HEK293 (cell line): ENCODE measurements at regions not wholly inside any gene's neighbourhood (a gene's known extent, or its start where the extent isn't known, plus 50 kb on each side); places are given as distances from the start of the nearest gene placed in this dataset.

Source experiments
- CTCF ChIA-PET: fragments of 350-600 bp; formaldehyde crosslinking; extraction: SDS; loops from one replicate; lab custom pipeline; 2021; ENCODE audit warnings: antibody characterized with exemption; lab: Yijun Ruan, JAX
- POLR2A ChIA-PET: fragments of 300-600 bp; formaldehyde crosslinking; extraction: SDS; loops from one replicate; lab custom pipeline; 2020; ENCODE audit warnings: antibody characterized with exemption, inconsistent platforms; lab: Yijun Ruan, JAX
- H3K27ac ChIP-seq: fragments of 200-500 bp; sonication (Bioruptor generic); 2 replicates; pipeline ENCODE4 v1.5.1; 2014; ENCODE audit warnings: low read depth, low read length, control low read depth, inconsistent platforms; ENCODE audit errors: extremely low read depth
- H3K36me3 ChIP-seq, 2 experiments: fragments of 200-500 bp in 1 of 2; sonication (Bioruptor generic) in 1 of 2; 1 replicate in 1 of 2; 2 replicates in 1 of 2; pipeline ENCODE4 v1.5.1; 2014 to 2017; ENCODE audit warnings: inconsistent platforms in 2 of 2, low read length in 2 of 2; ENCODE audit not compliant: control insufficient read depth in 2 of 2, insufficient read depth in 1 of 2
- H3K4me1 ChIP-seq: fragments of 200-500 bp; sonication (Bioruptor generic); 2 replicates; pipeline ENCODE4 v1.5.1; 2014; ENCODE audit warnings: mild to moderate bottlenecking, low read length, inconsistent platforms; ENCODE audit not compliant: control insufficient read depth, insufficient read depth
- H3K4me3 ChIP-seq: 2 replicates; pipeline ENCODE4 v1.5.1; 2011; ENCODE audit warnings: low read depth, mild to moderate bottlenecking, control low read depth, low read length, moderate library complexity
- H3K9me3 ChIP-seq: fragments of 200-500 bp; sonication (Bioruptor generic); 2 replicates; pipeline ENCODE4 v1.5.1; 2014; ENCODE audit warnings: low read depth, low read length, inconsistent platforms; ENCODE audit not compliant: control insufficient read depth, insufficient read depth
- BCL6B ChIP-seq: fragments of 450-650 bp; formaldehyde crosslinking; IDR thresholded peaks from 2 replicates; pipeline ENCODE4 v1.5.1; 2017; ENCODE audit warnings: missing biosample characterization, missing genetic modification characterization
- GLIS2 ChIP-seq: fragments of 450-650 bp; formaldehyde crosslinking; IDR thresholded peaks from 2 replicates; pipeline ENCODE4 v1.5.1; 2016; ENCODE audit warnings: missing biosample characterization, missing genetic modification characterization
- KLF1 ChIP-seq: fragments of 450-650 bp; formaldehyde crosslinking; IDR thresholded peaks from 2 replicates; pipeline ENCODE4 v1.5.1; 2016; ENCODE audit warnings: missing biosample characterization, missing genetic modification characterization
- KLF10 ChIP-seq: fragments of 450-650 bp; IDR thresholded peaks from 2 replicates; pipeline ENCODE4 v1.5.1; 2018; ENCODE audit warnings: missing biosample characterization, mild to moderate bottlenecking, missing genetic modification characterization
- MEIS1 ChIP-seq: sonication (generic); formaldehyde crosslinking; IDR thresholded peaks from 2 replicates; pipeline ENCODE4 v1.8.1; 2022; ENCODE audit warnings: missing genetic modification reagents, mild to moderate bottlenecking, borderline replicate concordance
- OSR2 ChIP-seq: fragments of 450-650 bp; formaldehyde crosslinking; IDR thresholded peaks from 2 replicates; pipeline ENCODE4 v1.5.1; 2016; ENCODE audit warnings: missing biosample characterization, missing genetic modification characterization
- PRDM1 ChIP-seq: fragments of 450-650 bp; formaldehyde crosslinking; IDR thresholded peaks from 2 replicates; pipeline ENCODE4; 2016; ENCODE audit warnings: missing biosample characterization, missing genetic modification characterization
- REPIN1 ChIP-seq: fragments of 450-650 bp; formaldehyde crosslinking; IDR thresholded peaks from 2 replicates; pipeline ENCODE4 v1.5.1; 2017; ENCODE audit warnings: missing biosample characterization, missing genetic modification characterization, low read depth
- SCRT1 ChIP-seq: fragments of 450-650 bp; formaldehyde crosslinking; IDR thresholded peaks from 2 replicates; pipeline ENCODE4 v1.5.1; 2016; ENCODE audit warnings: missing biosample characterization, missing genetic modification characterization, borderline replicate concordance
- SCRT2 ChIP-seq: fragments of 450-650 bp; formaldehyde crosslinking; IDR thresholded peaks from 2 replicates; pipeline ENCODE4 v1.5.1; 2016; ENCODE audit warnings: missing biosample characterization, missing genetic modification characterization
- ZBTB1 ChIP-seq: fragments of 450-650 bp; formaldehyde crosslinking; IDR thresholded peaks from 2 replicates; pipeline ENCODE4 v1.5.1; 2016; ENCODE audit warnings: missing biosample characterization, missing genetic modification characterization
- ZBTB10 ChIP-seq: fragments of 450-650 bp; formaldehyde crosslinking; IDR thresholded peaks from 2 replicates; pipeline ENCODE4 v1.5.1; 2016; ENCODE audit warnings: missing biosample characterization, missing genetic modification characterization
- ZBTB17 ChIP-seq: fragments of 450-650 bp; formaldehyde crosslinking; IDR thresholded peaks from 2 replicates; pipeline ENCODE4 v1.5.1; 2016; ENCODE audit warnings: missing biosample characterization, missing genetic modification characterization
- ZEB2 ChIP-seq: fragments of 450-650 bp; formaldehyde crosslinking; IDR thresholded peaks from 2 replicates; pipeline ENCODE4 v1.5.1; 2016; ENCODE audit warnings: missing biosample characterization, missing genetic modification characterization
- ZFP41 ChIP-seq: fragments of 450-650 bp; formaldehyde crosslinking; IDR thresholded peaks from 2 replicates; pipeline ENCODE4 v1.5.1; 2016; ENCODE audit warnings: missing biosample characterization, missing genetic modification characterization, borderline replicate concordance
- ZFP69B ChIP-seq: fragments of 450-650 bp; formaldehyde crosslinking; IDR thresholded peaks from 2 replicates; pipeline ENCODE4 v1.5.1; 2016; ENCODE audit warnings: missing biosample characterization, missing genetic modification characterization
- ZNF132 ChIP-seq: fragments of 450-650 bp; formaldehyde crosslinking; IDR thresholded peaks from 2 replicates; pipeline ENCODE4 v1.5.1; 2017; ENCODE audit warnings: missing biosample characterization, missing genetic modification characterization, borderline replicate concordance
- ZNF157 ChIP-seq: fragments of 450-650 bp; formaldehyde crosslinking; IDR thresholded peaks from 2 replicates; pipeline ENCODE4 v1.5.1; 2016; ENCODE audit warnings: missing biosample characterization, missing genetic modification characterization
- ZNF169 ChIP-seq: fragments of 450-650 bp; formaldehyde crosslinking; IDR thresholded peaks from 2 replicates; pipeline ENCODE4 v1.5.1; 2016; ENCODE audit warnings: missing biosample characterization, missing genetic modification characterization
- ZNF214 ChIP-seq: fragments of 450-650 bp; formaldehyde crosslinking; IDR thresholded peaks from 2 replicates; pipeline ENCODE4 v1.5.1; 2017; ENCODE audit warnings: missing biosample characterization, mild to moderate bottlenecking, missing genetic modification characterization, borderline replicate concordance
- ZNF248 ChIP-seq: fragments of 450-650 bp; formaldehyde crosslinking; IDR thresholded peaks from 2 replicates; pipeline ENCODE4 v1.5.1; 2017; ENCODE audit warnings: missing biosample characterization, missing genetic modification characterization
- ZNF302 ChIP-seq: fragments of 450-650 bp; formaldehyde crosslinking; IDR thresholded peaks from 2 replicates; pipeline ENCODE4 v1.5.1; 2016; ENCODE audit warnings: missing biosample characterization, missing genetic modification characterization, low read depth
- ZNF354C ChIP-seq: fragments of 450-650 bp; formaldehyde crosslinking; IDR thresholded peaks from 2 replicates; pipeline ENCODE4 v1.5.1; 2016; ENCODE audit warnings: missing biosample characterization, missing genetic modification characterization, low read depth, borderline replicate concordance
- ZNF366 ChIP-seq: fragments of 450-650 bp; formaldehyde crosslinking; conservative IDR thresholded peaks from 2 replicates; pipeline ENCODE4 v1.5.1; 2016; ENCODE audit warnings: missing biosample characterization, missing genetic modification characterization
- ZNF555 ChIP-seq: fragments of 450-650 bp; formaldehyde crosslinking; conservative IDR thresholded peaks from 2 replicates; pipeline ENCODE4 v1.5.1; 2017; ENCODE audit warnings: missing biosample characterization, mild to moderate bottlenecking, missing genetic modification characterization, inconsistent platforms
- ZNF558 ChIP-seq: fragments of 450-650 bp; formaldehyde crosslinking; IDR thresholded peaks from 2 replicates; pipeline ENCODE4 v1.5.1; 2016; ENCODE audit warnings: missing biosample characterization, missing genetic modification characterization
- ZNF561 ChIP-seq: fragments of 450-650 bp; IDR thresholded peaks from 2 replicates; pipeline ENCODE4 v1.5.1; 2018; ENCODE audit warnings: missing biosample characterization, missing genetic modification characterization, borderline replicate concordance
- ZNF645 ChIP-seq: fragments of 450-650 bp; formaldehyde crosslinking; IDR thresholded peaks from 2 replicates; pipeline ENCODE4; 2016; ENCODE audit warnings: missing biosample characterization, missing genetic modification characterization
- ZNF660 ChIP-seq: fragments of 450-650 bp; IDR thresholded peaks from 2 replicates; pipeline ENCODE4 v1.5.1; 2018; ENCODE audit warnings: missing biosample characterization, mild to moderate bottlenecking, missing genetic modification characterization
- ZNF670 ChIP-seq: fragments of 450-650 bp; formaldehyde crosslinking; IDR thresholded peaks from 2 replicates; pipeline ENCODE4 v1.5.1; 2016; ENCODE audit warnings: missing biosample characterization, missing genetic modification characterization, low read depth
- ZNF791 ChIP-seq: fragments of 450-650 bp; formaldehyde crosslinking; IDR thresholded peaks from 2 replicates; pipeline ENCODE4 v1.5.1; 2016; ENCODE audit warnings: missing biosample characterization, missing genetic modification characterization
- ZNF792 ChIP-seq: fragments of 450-650 bp; formaldehyde crosslinking; IDR thresholded peaks from 2 replicates; pipeline ENCODE4 v1.5.1; 2016; ENCODE audit warnings: missing biosample characterization, missing genetic modification characterization
- TF ChIP-seq, protein P1 (sequence below): fragments of 450-650 bp; formaldehyde crosslinking; IDR thresholded peaks from 2 replicates; pipeline ENCODE4 v1.5.1; 2017; ENCODE audit warnings: missing biosample characterization, missing genetic modification characterization

GRCh38 chr3:29064085-29064484 lies 216.8 kb upstream of the RBMS3 start (continued):
- TF ChIP-seq ZNF670: no peak
- TF ChIP-seq ZNF366: 0 out of 2 replicates have a peak, but pooled peaks have one; percentile 22
- no peak for TF ChIP-seq ZFP69B (tag by site-specific recombination)
- no peak for TF ChIP-seq SCRT2
- TF ChIP-seq ZNF660 (tag by site-specific recombination): no peak
- peak; percentile 54; the same call in 1 of the 2 replicates for TF ChIP-seq OSR2 (tag by site-specific recombination)
- TF ChIP-seq ZNF132 (tag by site-specific recombination): no peak
- no peak for TF ChIP-seq ZBTB1 (tag by site-specific recombination)
- no peak for TF ChIP-seq ZNF791 (tag by site-specific recombination)
- no peak for TF ChIP-seq GLIS2 (tag by site-specific recombination)
- TF ChIP-seq ZFP41: no peak
- no peak for TF ChIP-seq ZNF561 (tag by site-specific recombination)
- no peak for TF ChIP-seq ZNF354C (tag by site-specific recombination)
- no peak for TF ChIP-seq ZNF302
- TF ChIP-seq MEIS1 (CRISPR knock-in tag): no peak
- no peak for TF ChIP-seq KLF10
- no peak for TF ChIP-seq KLF1 (tag by site-specific recombination)

DNA sequence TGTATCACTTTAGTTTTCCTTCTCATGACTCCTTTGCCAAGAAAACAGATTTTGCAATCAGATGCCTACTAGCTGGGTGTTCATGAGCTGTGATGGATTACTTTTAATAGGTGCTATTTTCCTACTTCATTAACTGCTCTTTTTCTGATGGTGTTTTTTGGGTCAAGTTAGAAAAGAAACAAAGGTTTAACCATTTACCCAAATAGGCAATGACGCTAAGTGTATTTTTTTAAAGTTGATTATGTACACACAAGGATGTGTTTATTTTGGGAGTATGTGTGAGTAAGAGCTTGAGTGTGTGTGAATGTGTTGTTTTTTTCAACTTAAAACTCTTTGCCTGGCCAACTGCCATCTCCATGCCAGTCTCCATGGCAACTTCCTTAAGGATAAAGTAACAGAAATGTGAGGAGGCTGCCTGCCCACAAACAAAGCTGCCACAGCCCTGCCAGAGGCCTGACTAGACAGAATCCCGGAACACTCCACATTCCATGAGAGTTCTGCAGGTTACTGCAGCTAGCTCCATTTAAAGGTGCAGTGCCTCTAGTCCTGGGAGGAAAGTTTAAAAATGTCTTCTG lies 215.6 kb upstream of the RBMS3 start:
- ChIA-PET CTCF (interaction anchor here (0.9 kb wide), 1 partner anchor 52 kb away, joined by 3 read pairs; no protein-coding TSS in a partner anchor), POLR2A (interaction anchor here (0.5 to 1.1 kb wide), 2 partner anchors 12 to 1604 kb away, joined by 3 read pairs; no protein-coding TSS in a partner anchor)
- Histone ChIP-seq H3K36me3 (no peaks in the 10 kb centered on the region), H3K4me1 (peaks cover 9% of the 10 kb centered on the region), H3K27ac (no peak overlapping the region), H3K4me3 (no peak overlapping the region), H3K9me3 (no peaks in the 10 kb centered on the region)
- TF ChIP-seq ZNF157 (no peak), ZEB2 (tag by site-specific recombination) (no peak), ZNF555 (tag by site-specific recombination) (no peak), BCL6B (no peak), ZBTB10 (tag by site-specific recombination) (no peak), ZBTB17 (tag by site-specific recombination) (peak; percentile 21; the same call in 1 of the 2 replicates), SCRT1 (tag by site-specific recombination) (no peak), REPIN1 (tag by site-specific recombination) (no peak), ZNF214 (tag by site-specific recombination) (no peak), ZNF792 (tag by site-specific recombination) (no peak), ZNF558 (tag by site-specific recombination) (no peak), ZNF169 (tag by site-specific recombination) (no peak), PRDM1 (tag by site-specific recombination) (no peak), ZNF645 (tag by site-specific recombination) (no peak), ZNF248 (tag by site-specific recombination) (no peak)
- TF ChIP-seq, protein P1, sequence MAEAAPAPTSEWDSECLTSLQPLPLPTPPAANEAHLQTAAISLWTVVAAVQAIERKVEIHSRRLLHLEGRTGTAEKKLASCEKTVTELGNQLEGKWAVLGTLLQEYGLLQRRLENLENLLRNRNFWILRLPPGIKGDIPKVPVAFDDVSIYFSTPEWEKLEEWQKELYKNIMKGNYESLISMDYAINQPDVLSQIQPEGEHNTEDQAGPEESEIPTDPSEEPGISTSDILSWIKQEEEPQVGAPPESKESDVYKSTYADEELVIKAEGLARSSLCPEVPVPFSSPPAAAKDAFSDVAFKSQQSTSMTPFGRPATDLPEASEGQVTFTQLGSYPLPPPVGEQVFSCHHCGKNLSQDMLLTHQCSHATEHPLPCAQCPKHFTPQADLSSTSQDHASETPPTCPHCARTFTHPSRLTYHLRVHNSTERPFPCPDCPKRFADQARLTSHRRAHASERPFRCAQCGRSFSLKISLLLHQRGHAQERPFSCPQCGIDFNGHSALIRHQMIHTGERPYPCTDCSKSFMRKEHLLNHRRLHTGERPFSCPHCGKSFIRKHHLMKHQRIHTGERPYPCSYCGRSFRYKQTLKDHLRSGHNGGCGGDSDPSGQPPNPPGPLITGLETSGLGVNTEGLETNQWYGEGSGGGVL (tag by site-specific recombination): 0 out of 2 replicates have a peak, but pooled peaks have one; percentile 28
